H1 (cell line): ENCODE measurements at regions not wholly inside any gene's neighbourhood (a gene's known extent, or its start where the extent isn't known, plus 50 kb on each side); places are given as distances from the start of the nearest gene placed in this dataset.

Source experiments
- CTCF ChIA-PET: fragments of 300-600 bp; sonication (Branson Sonifier 250); formaldehyde crosslinking; loops from one replicate; lab custom pipeline; 2021; ENCODE audit not compliant: partially characterized antibody; lab: Charles Lee
- POLR2A ChIA-PET: fragments of 300-600 bp; sonication (Branson Sonifier 250); formaldehyde crosslinking; loops from one replicate; lab custom pipeline; 2021; ENCODE audit warnings: inconsistent platforms; ENCODE audit not compliant: partially characterized antibody; lab: Charles Lee
- DNase-seq, 2 experiments: peaks; one replicate each; pipeline versions ENCODE4 v3.0.0 to v3.0.0-alpha.2; 2010 to 2022; ENCODE audit warnings: low spot score in 2 of 2, low read depth in 1 of 2, mixed read lengths in 1 of 2
- FAIRE-seq: peaks from 2 replicates; lab custom pipeline; 2011; peaks lifted over from hg19 to GRCh38; lab: Jason Lieb, UNC
- H2AFZ ChIP-seq: 2 replicates; pipeline ENCODE4 v1.8.1; 2012; ENCODE audit warnings: low read length, inconsistent platforms
- H2AK5ac ChIP-seq: 2 replicates; pipeline ENCODE4 v1.6.1; 2013; ENCODE audit warnings: low read depth, low read length
- H2BK120ac ChIP-seq: replicated peaks from 2 replicates; pipeline ENCODE3; 2013; ENCODE audit warnings: low read depth, low read length, inconsistent platforms
- H2BK12ac ChIP-seq: 2 replicates; pipeline ENCODE4 v1.6.1; 2013; ENCODE audit warnings: low read depth, low read length
- H2BK15ac ChIP-seq: 2 replicates; pipeline ENCODE4 v1.6.1; 2013; ENCODE audit warnings: low read length
- H2BK20ac ChIP-seq: 2 replicates; pipeline ENCODE4 v1.6.1; 2013; ENCODE audit warnings: low read length
- H2BK5ac ChIP-seq: 2 replicates; pipeline ENCODE4 v1.6.1; 2013; ENCODE audit warnings: low read depth, low read length
- H3K14ac ChIP-seq: 2 replicates; pipeline ENCODE4 v1.6.1; 2013; ENCODE audit warnings: inconsistent platforms; ENCODE audit not compliant: insufficient read length
- H3K18ac ChIP-seq: 2 replicates; pipeline ENCODE4 v1.6.1; 2013; ENCODE audit warnings: low read length; ENCODE audit errors: extremely low read depth
- H3K23ac ChIP-seq: 2 replicates; pipeline ENCODE4 v1.6.1; 2013; ENCODE audit warnings: inconsistent platforms; ENCODE audit not compliant: insufficient read length
- H3K23me2 ChIP-seq: 2 replicates; pipeline ENCODE4 v1.6.1; 2013; ENCODE audit warnings: low read depth, low read length
- H3K27ac ChIP-seq: 2 replicates; pipeline ENCODE4 v1.6.1; 2011; ENCODE audit warnings: low read depth, low read length, inconsistent platforms
- H3K27me3 ChIP-seq, 4 experiments: replicated peaks in 1 of 4; 1 replicate in 1 of 4; 2 replicates in 3 of 4; pipeline versions ENCODE4 v1.6.1 to v1.8.1; 2011 to 2013; ENCODE audit warnings: low read length in 3 of 4, mild to moderate bottlenecking in 3 of 4, inconsistent platforms in 2 of 4, mixed read lengths in 2 of 4, moderate library complexity in 1 of 4; ENCODE audit not compliant: control insufficient read depth in 3 of 4, insufficient read depth in 3 of 4; ENCODE audit errors: extremely low read depth in 1 of 4
- H3K36me3 ChIP-seq, 4 experiments: 2 replicates each; pipeline versions ENCODE4 v1.6.1 to v1.8.1; 2011 to 2013; ENCODE audit warnings: mild to moderate bottlenecking in 4 of 4, low read length in 3 of 4, moderate library complexity in 2 of 4, control low read depth in 1 of 4, inconsistent platforms in 1 of 4; ENCODE audit not compliant: insufficient read depth in 4 of 4, control insufficient read depth in 2 of 4
- H3K4ac ChIP-seq: replicated peaks from 2 replicates; pipeline ENCODE3; 2013; ENCODE audit warnings: low read length, low read depth, mixed read lengths, inconsistent platforms; ENCODE audit not compliant: insufficient read length
- H3K4me1 ChIP-seq, 4 experiments: replicated peaks in 1 of 4; 1 replicate in 1 of 4; 2 replicates in 3 of 4; pipeline versions ENCODE4 v1.6.1 to v1.8.1; 2011 to 2013; ENCODE audit warnings: low read length in 3 of 4, inconsistent platforms in 2 of 4, mixed read lengths in 1 of 4; ENCODE audit not compliant: insufficient read depth in 4 of 4, control insufficient read depth in 3 of 4
- H3K4me2 ChIP-seq, 2 experiments: 2 replicates each; pipeline versions ENCODE4 v1.6.1 to v1.8.1; 2011 to 2013; ENCODE audit warnings: low read depth in 2 of 2, low read length in 2 of 2, control low read depth in 1 of 2, inconsistent platforms in 1 of 2, mild to moderate bottlenecking in 1 of 2; ENCODE audit not compliant: insufficient read depth in 1 of 2
- H3K4me3 ChIP-seq, 4 experiments: fragments of 200-600, 300-600 bp in 1 of 4; sonication (generic), shearing (Covaris generic), sonication (Bioruptor Twin) in 1 of 4; 2 replicates each; pipeline versions ENCODE4 v1.5.1 to v1.8.1; 2011 to 2016; ENCODE audit warnings: low read length in 4 of 4, low read depth in 3 of 4, control low read depth in 2 of 4, inconsistent platforms in 2 of 4, mild to moderate bottlenecking in 2 of 4, mixed read lengths in 1 of 4, moderate library complexity in 1 of 4; ENCODE audit not compliant: insufficient read depth in 2 of 4; ENCODE audit errors: extremely low read depth in 1 of 4
- H3K56ac ChIP-seq: replicated peaks from 2 replicates; pipeline ENCODE3; 2013; ENCODE audit warnings: low read depth, mild to moderate bottlenecking, mixed read lengths, low read length, inconsistent platforms; ENCODE audit not compliant: insufficient read length
- H3K79me1 ChIP-seq: 2 replicates; pipeline ENCODE4 v1.6.1; 2013; ENCODE audit warnings: low read depth, low read length, control low read depth
- H3K79me2 ChIP-seq, 2 experiments: 2 replicates each; pipeline versions ENCODE4 v1.6.1 to v1.8.1; 2012 to 2013; ENCODE audit warnings: low read length in 2 of 2, mild to moderate bottlenecking in 2 of 2, inconsistent platforms in 1 of 2; ENCODE audit not compliant: insufficient read depth in 2 of 2, control insufficient read depth in 1 of 2
- H3K9ac ChIP-seq, 4 experiments: replicated peaks in 1 of 4; 1 replicate in 1 of 4; 2 replicates in 3 of 4; pipeline versions ENCODE4 v1.6.1 to v1.8.1; 2011 to 2013; ENCODE audit warnings: low read depth in 3 of 4, low read length in 3 of 4, control low read depth in 2 of 4, mild to moderate bottlenecking in 2 of 4, moderate library complexity in 2 of 4, inconsistent platforms in 1 of 4; ENCODE audit errors: extremely low read depth in 1 of 4
- H3K9me3 ChIP-seq, 2 experiments: 2 replicates each; pipeline versions ENCODE4 v1.6.1 to v1.8.1; 2012 to 2013; ENCODE audit warnings: mild to moderate bottlenecking in 2 of 2, moderate library complexity in 2 of 2, control low read depth in 1 of 2, inconsistent platforms in 1 of 2, low read depth in 1 of 2, low read length in 1 of 2, mixed read lengths in 1 of 2; ENCODE audit not compliant: insufficient read depth in 2 of 2
- H4K20me1 ChIP-seq, 2 experiments: replicated peaks in 1 of 2; 2 replicates each; pipeline versions ENCODE3 to v1.8.1; 2011 to 2013; ENCODE audit warnings: inconsistent platforms in 2 of 2, low read length in 2 of 2, mild to moderate bottlenecking in 1 of 2; ENCODE audit not compliant: insufficient read depth in 2 of 2, control insufficient read depth in 1 of 2
- H4K5ac ChIP-seq: 2 replicates; pipeline ENCODE4 v1.6.1; 2013; ENCODE audit warnings: low read length, low read depth, mixed read lengths, inconsistent platforms; ENCODE audit not compliant: insufficient read length
- H4K8ac ChIP-seq: 2 replicates; pipeline ENCODE4 v1.8.0; 2013; ENCODE audit warnings: mild to moderate bottlenecking, moderate library complexity, low read length, inconsistent platforms; ENCODE audit not compliant: insufficient read depth; ENCODE audit errors: extremely low read depth
- H4K91ac ChIP-seq: replicated peaks from 2 replicates; pipeline ENCODE3; 2013; ENCODE audit warnings: low read length, mixed read lengths, inconsistent platforms; ENCODE audit not compliant: insufficient read length
- BCL11A ChIP-seq, 2 experiments: IDR thresholded peaks; one replicate each; pipeline ENCODE4 v1.6.1; 2011; ENCODE audit warnings: low read depth in 2 of 2, low read length in 2 of 2, mild to moderate bottlenecking in 2 of 2
- NRF1 ChIP-seq: IDR thresholded peaks from 2 replicates; pipeline ENCODE4 v1.6.1; 2011; ENCODE audit warnings: mild to moderate bottlenecking, low read depth, low read length, improper control_type of control experiment
- POU5F1 ChIP-seq: IDR thresholded peaks from 2 replicates; pipeline ENCODE4 v1.6.1; 2011; ENCODE audit warnings: low read depth, mild to moderate bottlenecking, low read length, moderate library complexity
- RAD21 ChIP-seq, 2 experiments: IDR thresholded peaks in 1 of 2; conservative IDR thresholded peaks in 1 of 2; 2 replicates each; pipeline ENCODE4 v1.6.1; 2011; ENCODE audit warnings: low read depth in 2 of 2, low read length in 2 of 2, improper control_type of control experiment in 1 of 2, inconsistent platforms in 1 of 2, mild to moderate bottlenecking in 1 of 2, moderate library complexity in 1 of 2
- WGBS, 2 experiments: shearing (Covaris generic) in 1 of 2; methylation state at CpG; one replicate each; pipeline versions ENCODE4 v1.1.6 to v1.1.7; 2013 to 2015; ENCODE audit warnings: low lambda C conversion rate in 2 of 2, mixed read lengths in 2 of 2, inconsistent platforms in 1 of 2, low coverage in 1 of 2, missing lambda C conversion rate in 1 of 2; ENCODE audit not compliant: insufficient replicate concordance in 2 of 2, insufficient coverage in 1 of 2, insufficient read length in 1 of 2; ENCODE audit errors: extremely low coverage in 1 of 2, missing lambda C conversion rate in 1 of 2; 5-methylcytosine and 5-hydroxymethylcytosine counted together

DNA sequence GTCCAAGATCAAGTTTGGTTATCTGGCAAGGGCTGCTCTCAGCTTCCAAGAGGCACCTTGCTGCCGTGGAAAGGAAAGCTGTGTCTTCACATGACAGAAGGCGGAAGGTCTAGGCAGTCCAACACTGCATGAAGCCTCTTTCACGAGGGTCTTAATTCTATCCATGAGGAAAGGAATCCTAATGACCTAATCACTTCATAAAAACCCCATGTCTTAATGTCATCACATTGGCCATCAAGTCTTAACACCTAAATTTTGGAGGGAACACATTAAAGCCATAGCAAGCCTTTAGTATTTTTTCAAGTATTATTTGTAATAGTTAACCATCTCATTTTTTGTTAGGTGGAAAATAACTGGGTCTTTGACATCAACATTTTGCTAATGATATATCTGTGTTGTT is 858.3 kb downstream of the FLRT2 start:
- Histone ChIP-seq H3K56ac (no peak overlapping the region), H3K23me2 (no peaks in the 10 kb centered on the region), H3K23ac (no peak overlapping the region), H3K18ac (no peak overlapping the region), H3K14ac (no peak overlapping the region), H2BK20ac (no peak overlapping the region), H3K4me1 (no peaks in the 10 kb centered on the region), H2AK5ac (no peak overlapping the region), H3K9ac (no peak overlapping the region), H2AFZ (no peak overlapping the region), H3K4ac (no peak overlapping the region), H3K4me3 (no peak overlapping the region), H4K91ac (no peak overlapping the region), H2BK15ac (no peak overlapping the region), H3K36me3 (no peaks in the 10 kb centered on the region), H4K20me1 (no peaks in the 10 kb centered on the region), H3K9me3 (no peaks in the 10 kb centered on the region), H3K79me2 (no peaks in the 10 kb centered on the region), H2BK120ac (no peak overlapping the region), H2BK5ac (no peak overlapping the region), H3K79me1 (no peaks in the 10 kb centered on the region), H2BK12ac (no peak overlapping the region), H3K4me2 (no peak overlapping the region), H4K5ac (no peak overlapping the region), H3K27ac (no peak overlapping the region), H3K27me3 (no peaks in the 10 kb centered on the region), H4K8ac (no peak overlapping the region)
- no peak for DNase-seq
- CTCF ChIA-PET = no interaction called here
- POLR2A ChIA-PET = no interaction called here
- no peak for FAIRE-seq
- TF ChIP-seq RAD21 (IDR thresholded peaks at IDR 0.05 in 1 of 2, conservative IDR thresholded peaks at IDR 0.05 in 1 of 2; ENCODE audit: low read depth in 2 of 2, low read length in 2 of 2) = no peak
- TF ChIP-seq POU5F1 = no peak
- no peak for TF ChIP-seq BCL11A (IDR thresholded peaks at IDR 0.05; ENCODE audit: low read depth in 2 of 2, low read length in 2 of 2)
- TF ChIP-seq NRF1 = no peak
- WGBS, 2 experiments = 93% methylated on average over 3 of the region's 3 CpGs; no CpG with 5 or more reads in 1 of the 2 experiments
